Loucy (cell line): ENCODE measurements at regions not wholly inside any gene's neighbourhood (a gene's known extent, or its start where the extent isn't known, plus 50 kb on each side); places are given as distances from the start of the nearest gene placed in this dataset.

Source experiments
- EZH2phosphoT487 ChIP-seq: fragments of 200-600 bp; IDR thresholded peaks from 2 replicates; pipeline ENCODE4 v1.6.1; 2018; ENCODE audit warnings: antibody characterized with exemption, mild to moderate bottlenecking, moderate library complexity, borderline replicate concordance
- TF ChIP-seq, protein P1 (sequence below): fragments of 200-600 bp; sonication (generic); conservative IDR thresholded peaks from 2 replicates; pipeline ENCODE4 v1.5.1; 2014; ENCODE audit warnings: mild to moderate bottlenecking, antibody characterized with exemption, low read length

GRCh38 chr5:96149021-96149420 lies 187.4 kb upstream of the ELL2 start:
- TF ChIP-seq, protein P1, sequence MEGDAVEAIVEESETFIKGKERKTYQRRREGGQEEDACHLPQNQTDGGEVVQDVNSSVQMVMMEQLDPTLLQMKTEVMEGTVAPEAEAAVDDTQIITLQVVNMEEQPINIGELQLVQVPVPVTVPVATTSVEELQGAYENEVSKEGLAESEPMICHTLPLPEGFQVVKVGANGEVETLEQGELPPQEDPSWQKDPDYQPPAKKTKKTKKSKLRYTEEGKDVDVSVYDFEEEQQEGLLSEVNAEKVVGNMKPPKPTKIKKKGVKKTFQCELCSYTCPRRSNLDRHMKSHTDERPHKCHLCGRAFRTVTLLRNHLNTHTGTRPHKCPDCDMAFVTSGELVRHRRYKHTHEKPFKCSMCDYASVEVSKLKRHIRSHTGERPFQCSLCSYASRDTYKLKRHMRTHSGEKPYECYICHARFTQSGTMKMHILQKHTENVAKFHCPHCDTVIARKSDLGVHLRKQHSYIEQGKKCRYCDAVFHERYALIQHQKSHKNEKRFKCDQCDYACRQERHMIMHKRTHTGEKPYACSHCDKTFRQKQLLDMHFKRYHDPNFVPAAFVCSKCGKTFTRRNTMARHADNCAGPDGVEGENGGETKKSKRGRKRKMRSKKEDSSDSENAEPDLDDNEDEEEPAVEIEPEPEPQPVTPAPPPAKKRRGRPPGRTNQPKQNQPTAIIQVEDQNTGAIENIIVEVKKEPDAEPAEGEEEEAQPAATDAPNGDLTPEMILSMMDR: no peak
- TF ChIP-seq EZH2phosphoT487: no peak
